Superior temporal gyrus (tissue), 1 donor: ENCODE measurements at regions not wholly inside any gene's neighbourhood (a gene's known extent, or its start where the extent isn't known, plus 50 kb on each side); places are given as distances from the start of the nearest gene placed in this dataset.
"Not testable (repeated sequence)": the region's sequence is repeated elsewhere in the genome, so short reads cannot be mapped to it uniquely, and the experiment has no call there.

Experiments
- DNase-seq: peaks from one replicate; pipeline ENCODE4 v3.0.0-alpha.2; 2016; ENCODE audit errors: extremely low spot score

- peak; percentile 27 for DNase-seq
Measured at GRCh38 chr6:94953867-94954631, 623.3 kb upstream of the MANEA start.

GRCh38 chr6:94955156-94955555, 622.2 kb upstream of the MANEA start:
- no peak for DNase-seq

GRCh38 chr6:94956910-94957309, 620.4 kb upstream of the MANEA start:
- no peak for DNase-seq

- not testable (repeated sequence) for DNase-seq
Measured at GRCh38 chr6:94964703-94965102, 612.6 kb upstream of the MANEA start.

- no peak for DNase-seq
Measured at GRCh38 chr6:94988701-94989100, 588.6 kb upstream of the MANEA start.

- no peak for DNase-seq
Measured at GRCh38 chr6:95017922-95018321, 559.4 kb upstream of the MANEA start.
